HepG2 (cell line): ENCODE measurements at regions not wholly inside any gene's neighbourhood (a gene's known extent, or its start where the extent isn't known, plus 50 kb on each side); places are given as distances from the start of the nearest gene placed in this dataset.

Experiments used
- ATAC-seq: fragments of 200-7000 bp; cut with Tn5 transposase; 3 replicates; pipeline ENCODE4 v1.9.1; 2020; ENCODE audit warnings: mild to moderate bottlenecking, moderate library complexity
- BruUV-seq: library from RNA; stranded (reverse); fragments of 400-500 nt; replicated peaks from 2 replicates; lab custom pipeline; 2021; lab: Mats Ljungman, UMichigan
- CTCF ChIA-PET: fragments of 300-600 bp; formaldehyde crosslinking; extraction: SDS; loops from one replicate; lab custom pipeline; 2021; ENCODE audit warnings: low total read pairs, inconsistent platforms, low intra/inter-chr PET ratio; lab: Yijun Ruan, JAX
- POLR2A ChIA-PET: fragments of 350-600 bp; sonication (Branson Sonifier 250); formaldehyde crosslinking; loops from one replicate; lab custom pipeline; 2020; ENCODE audit warnings: antibody characterized with exemption, inconsistent platforms; lab: Yijun Ruan, JAX
- DNase-seq: peaks from one replicate; pipeline ENCODE4 v3.0.0-alpha.2; 2015; ENCODE audit warnings: low spot score
- FAIRE-seq: peaks from 3 replicates; lab custom pipeline; 2011; peaks lifted over from hg19 to GRCh38; lab: Jason Lieb, UNC
- H2AFZ ChIP-seq: one replicate; pipeline ENCODE4 v1.6.1; 2011; ENCODE audit warnings: low read length, inconsistent platforms
- H3K27ac ChIP-seq: fragments of 300-600 bp; 3 replicates; pipeline ENCODE4 v1.8.0; 2011; ENCODE audit warnings: mixed run types, mild to moderate bottlenecking, mixed read lengths, low read length, inconsistent platforms; ENCODE audit not compliant: insufficient read depth; ENCODE audit errors: extremely low read length
- H3K27me3 ChIP-seq, 2 experiments: fragments of 200-600 bp in 1 of 2; 2 replicates in 1 of 2; 3 replicates in 1 of 2; pipeline versions ENCODE4 v1.6.0 to v1.8.0; 2011; ENCODE audit warnings: low read length in 2 of 2, mild to moderate bottlenecking in 2 of 2, moderate library complexity in 2 of 2, inconsistent platforms in 1 of 2; ENCODE audit not compliant: insufficient read depth in 2 of 2, control insufficient read depth in 1 of 2
- H3K36me3 ChIP-seq, 2 experiments: fragments of 200-600 bp in 1 of 2; replicated peaks in 1 of 2; 2 replicates in 1 of 2; 3 replicates in 1 of 2; pipeline versions ENCODE4 v1.5.1 to v1.8.0; 2011; ENCODE audit warnings: low read length in 2 of 2, inconsistent platforms in 1 of 2; ENCODE audit not compliant: insufficient read depth in 2 of 2, control insufficient read depth in 1 of 2
- H3K4me1 ChIP-seq: 2 replicates; pipeline ENCODE4 v1.5.1; 2012; ENCODE audit warnings: low read length, inconsistent platforms; ENCODE audit not compliant: insufficient read depth
- H3K4me2 ChIP-seq: 2 replicates; pipeline ENCODE4 v1.6.0; 2011; ENCODE audit warnings: low read depth, low read length, inconsistent platforms
- H3K4me3 ChIP-seq, 3 experiments: fragments of 200-600 bp in 1 of 3; sonication (generic), shearing (Covaris generic) in 1 of 3; replicated peaks in 1 of 3; 2 replicates each; pipeline ENCODE4 v1.5.1; 2011 to 2016; ENCODE audit warnings: low read length in 3 of 3, inconsistent platforms in 2 of 3, low read depth in 2 of 3, mild to moderate bottlenecking in 2 of 3, control low read depth in 1 of 3, mixed read lengths in 1 of 3; ENCODE audit not compliant: insufficient read depth in 1 of 3
- H3K79me2 ChIP-seq: one replicate; pipeline ENCODE4 v1.6.1; 2011; ENCODE audit warnings: low read length, inconsistent platforms; ENCODE audit not compliant: insufficient read depth
- H3K9ac ChIP-seq: 2 replicates; pipeline ENCODE4 v1.6.0; 2011; ENCODE audit warnings: mild to moderate bottlenecking, low read depth, low read length, inconsistent platforms; ENCODE audit not compliant: insufficient read depth
- H3K9me3 ChIP-seq: 2 replicates; pipeline ENCODE4 v1.5.1; 2012; ENCODE audit warnings: mild to moderate bottlenecking, low read length
- H4K20me1 ChIP-seq: 2 replicates; pipeline ENCODE4 v1.6.0; 2011; ENCODE audit warnings: inconsistent platforms, mild to moderate bottlenecking, low read length, moderate library complexity; ENCODE audit not compliant: insufficient read depth
- CAMTA2 ChIP-seq: sonication (generic); formaldehyde crosslinking; IDR thresholded peaks from 2 replicates; pipeline ENCODE4 v1.4.0; 2020; ENCODE audit warnings: mild to moderate bottlenecking, missing genetic modification reagents, borderline replicate concordance
- CBX2 ChIP-seq, 2 experiments: fragments of 200-600 bp in 1 of 2; sonication (generic); formaldehyde crosslinking in 1 of 2; IDR thresholded peaks; 2 replicates each; pipeline versions ENCODE4 v1.7.0 to v1.8.1; 2018 to 2022; ENCODE audit warnings: low read depth in 2 of 2, low read length in 1 of 2, mild to moderate bottlenecking in 1 of 2, missing genetic modification reagents in 1 of 2
- CCAR2 ChIP-seq: fragments of 200-400 bp; formaldehyde crosslinking; optimal IDR thresholded peaks from 2 replicates; pipeline ENCODE3; 2018; ENCODE audit warnings: low read depth, mild to moderate bottlenecking, low read length, moderate library complexity
- DPF2 ChIP-seq: sonication (generic); formaldehyde crosslinking; IDR thresholded peaks from 2 replicates; pipeline ENCODE4 v1.4.0; 2020; ENCODE audit warnings: mild to moderate bottlenecking, low read depth, missing genetic modification reagents, borderline replicate concordance
- EP300 ChIP-seq, 3 experiments: sonication (generic) in 1 of 3; formaldehyde crosslinking in 1 of 3; IDR thresholded peaks; 2 replicates each; pipeline versions ENCODE4 v1.5.1 to v1.6.1; 2011 to 2020; ENCODE audit warnings: low read depth in 2 of 3, low read length in 2 of 3, borderline replicate concordance in 1 of 3, improper control_type of control experiment in 1 of 3, mild to moderate bottlenecking in 1 of 3, missing genetic modification reagents in 1 of 3, moderate library complexity in 1 of 3
- HCFC1 ChIP-seq: fragments of 150-350 bp; IDR thresholded peaks from 2 replicates; pipeline ENCODE4 v1.6.1; 2014; ENCODE audit warnings: low read depth, low read length
- SOX5 ChIP-seq: IDR thresholded peaks from 2 replicates; pipeline ENCODE4 v1.6.1; 2016; ENCODE audit warnings: borderline replicate concordance
- TEAD2 ChIP-seq: sonication (generic); formaldehyde crosslinking; IDR thresholded peaks from 2 replicates; pipeline ENCODE4 v1.9.0; 2021; ENCODE audit warnings: missing genetic modification reagents
- YY1 ChIP-seq: IDR thresholded peaks from 2 replicates; pipeline ENCODE4 v1.6.1; 2011; ENCODE audit warnings: low read length, low read depth, moderate library complexity, mild to moderate bottlenecking; ENCODE audit not compliant: insufficient read depth, insufficient replicate concordance
- ZNF230 ChIP-seq: sonication (generic); formaldehyde crosslinking; IDR thresholded peaks from 2 replicates; pipeline ENCODE4 v1.4.0; 2020; ENCODE audit warnings: mild to moderate bottlenecking, missing genetic modification reagents
- ZNF660 ChIP-seq: sonication (generic); formaldehyde crosslinking; IDR thresholded peaks from 2 replicates; pipeline ENCODE4 v1.5.1; 2020; ENCODE audit warnings: mild to moderate bottlenecking, low read depth, missing genetic modification reagents, borderline replicate concordance
- ZNF800 ChIP-seq: sonication (generic); formaldehyde crosslinking; IDR thresholded peaks from 2 replicates; pipeline ENCODE4 v1.4.0; 2020; ENCODE audit warnings: missing genetic modification reagents
- WGBS: methylation state at CpG from one replicate; pipeline ENCODE4 v1.1.6; 2017; ENCODE audit warnings: low lambda C conversion rate; 5-methylcytosine and 5-hydroxymethylcytosine counted together
- in situ Hi-C: cut with HindIII; loops from 2 replicates; pipeline ENCODE4 v1.10.0; 2017; ENCODE audit warnings: low pct_unique_long_range_greater_than_20kb; ENCODE audit not compliant: extremely low pct_ligation_motif_present
- intact Hi-C: fragments of 100-400 bp; cut with micrococcal nuclease; formaldehyde crosslinking; loops from one replicate; pipeline ENCODE4 v1.10.0; 2022; ENCODE audit not compliant: unreplicated experiment
- TF ChIP-seq, protein P1 (sequence below): sonication (generic); formaldehyde crosslinking; IDR thresholded peaks from 2 replicates; pipeline ENCODE4 v1.5.1; 2020; ENCODE audit warnings: missing genetic modification reagents, mild to moderate bottlenecking, borderline replicate concordance

GRCh38 chr10:111551001-111551400 is 474.2 kb downstream of the ADRA2A start:
- no peaks in the 10 kb centered on the region for H4K20me1 ChIP-seq
- FAIRE-seq (no peak), ATAC-seq (no peak), DNase-seq (no peak)
- H3K36me3 ChIP-seq, result no peaks in the 10 kb centered on the region
- H3K4me3 ChIP-seq, result no peak overlapping the region
- ChIA-PET CTCF (no interaction called here), POLR2A (no interaction called here)
- in situ Hi-C loops, result no loop called here
- TF ChIP-seq HCFC1 (no peak), CCAR2 (no peak), ZNF230 (CRISPR knock-in tag) (no peak), CBX2 (IDR thresholded peaks at IDR 0.05; ENCODE audit: low read depth, low read length) (no peak), CBX2 (CRISPR knock-in tag; IDR thresholded peaks at IDR 0.05; ENCODE audit: low read depth) (no peak), SOX5 (CRISPR knock-in tag) (no peak), EP300 (IDR thresholded peaks at IDR 0.05; ENCODE audit: low read depth in 2 of 2, low read length in 2 of 2) (no peak), EP300 (CRISPR knock-in tag; IDR thresholded peaks at IDR 0.05; ENCODE audit: borderline replicate concordance) (no peak), ZNF800 (no peak), YY1 (no peak), ZNF660 (no peak), CAMTA2 (no peak), TEAD2 (CRISPR knock-in tag) (no peak), DPF2 (CRISPR knock-in tag) (no peak)
- TF ChIP-seq, protein P1, sequence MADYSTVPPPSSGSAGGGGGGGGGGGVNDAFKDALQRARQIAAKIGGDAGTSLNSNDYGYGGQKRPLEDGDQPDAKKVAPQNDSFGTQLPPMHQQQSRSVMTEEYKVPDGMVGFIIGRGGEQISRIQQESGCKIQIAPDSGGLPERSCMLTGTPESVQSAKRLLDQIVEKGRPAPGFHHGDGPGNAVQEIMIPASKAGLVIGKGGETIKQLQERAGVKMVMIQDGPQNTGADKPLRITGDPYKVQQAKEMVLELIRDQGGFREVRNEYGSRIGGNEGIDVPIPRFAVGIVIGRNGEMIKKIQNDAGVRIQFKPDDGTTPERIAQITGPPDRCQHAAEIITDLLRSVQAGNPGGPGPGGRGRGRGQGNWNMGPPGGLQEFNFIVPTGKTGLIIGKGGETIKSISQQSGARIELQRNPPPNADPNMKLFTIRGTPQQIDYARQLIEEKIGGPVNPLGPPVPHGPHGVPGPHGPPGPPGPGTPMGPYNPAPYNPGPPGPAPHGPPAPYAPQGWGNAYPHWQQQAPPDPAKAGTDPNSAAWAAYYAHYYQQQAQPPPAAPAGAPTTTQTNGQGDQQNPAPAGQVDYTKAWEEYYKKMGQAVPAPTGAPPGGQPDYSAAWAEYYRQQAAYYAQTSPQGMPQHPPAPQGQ (CRISPR knock-in tag), result no peak
- intact Hi-C loops, result no loop called here
- H3K27me3 ChIP-seq, result no peaks in the 10 kb centered on the region
- H2AFZ ChIP-seq, result no peak overlapping the region
- H3K27ac ChIP-seq, result no peak overlapping the region
- no TSS peak for BruUV-seq
- no peaks in the 10 kb centered on the region for H3K79me2 ChIP-seq
- H3K9me3 ChIP-seq, result no peaks in the 10 kb centered on the region
- 18% methylated on average over 5 of the region's 5 CpGs for WGBS
- no peak overlapping the region for H3K4me2 ChIP-seq
- H3K4me1 ChIP-seq, result no peaks in the 10 kb centered on the region
- no peak overlapping the region for H3K9ac ChIP-seq
